CMK (cell line): ENCODE measurements at regions not wholly inside any gene's neighbourhood (a gene's known extent, or its start where the extent isn't known, plus 50 kb on each side); places are given as distances from the start of the nearest gene placed in this dataset.
"Not testable (repeated sequence)": the region's sequence is repeated elsewhere in the genome, so short reads cannot be mapped to it uniquely, and the experiment has no call there.

Experiments
- DNase-seq: peaks from one replicate; pipeline ENCODE4 v3.0.0-alpha.2; 2010; ENCODE audit warnings: low read depth

DNA sequence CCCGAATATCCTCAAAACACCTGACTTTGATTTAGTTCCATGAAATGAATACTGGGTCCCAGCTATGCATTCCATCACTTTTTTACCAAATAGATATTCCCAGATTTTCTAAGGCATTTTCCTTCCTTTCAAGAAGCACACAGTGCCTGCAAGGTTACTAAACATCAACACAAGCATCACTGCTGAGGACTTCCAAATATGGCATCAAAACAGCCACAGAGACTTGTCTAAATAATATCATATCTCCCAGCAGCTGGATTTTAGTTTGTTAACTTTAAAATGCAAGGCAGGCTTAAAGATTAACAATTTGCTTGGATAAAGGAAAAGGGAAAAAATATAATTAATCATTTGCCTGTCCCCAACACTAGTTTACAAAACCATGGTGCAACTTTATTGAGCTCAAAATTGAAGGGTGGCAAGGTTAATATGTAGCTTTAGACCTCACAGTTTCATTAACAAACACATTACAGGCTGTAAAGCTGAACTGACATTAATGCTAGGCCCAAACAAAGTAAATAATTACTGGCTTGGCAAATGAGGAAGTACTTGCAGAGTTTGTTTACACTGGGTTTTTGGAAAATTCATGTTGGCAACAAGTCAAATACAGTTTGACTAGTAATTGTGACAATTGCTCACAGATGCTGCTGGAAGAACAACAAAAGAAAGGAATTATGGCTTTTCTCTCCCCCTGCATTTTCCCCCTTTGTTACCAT, 401.7 kb upstream of the CDIN1 start:
- DNase-seq, result no peak

DNA sequence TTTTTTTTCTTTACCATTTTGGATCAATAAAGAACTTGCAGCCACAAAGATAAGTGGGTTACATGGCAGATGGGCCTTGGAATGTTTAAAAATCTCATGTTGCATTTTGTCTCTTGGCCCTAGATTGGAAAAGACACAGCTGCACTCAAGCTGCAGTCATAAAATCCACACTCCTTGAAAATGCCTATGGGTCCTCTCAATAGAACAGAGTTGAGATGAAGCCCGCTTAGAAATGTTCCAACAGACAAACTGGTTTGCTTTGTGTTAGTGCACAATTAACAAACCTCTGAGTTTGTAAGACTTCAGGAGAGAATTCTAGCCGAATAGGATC, 401.2 kb upstream of the CDIN1 start:
- no peak for DNase-seq

- DNase-seq, result no peak
Measured at GRCh38 chr15:36183201-36183600, 396.2 kb upstream of the CDIN1 start.

- no peak for DNase-seq
Measured at GRCh38 chr15:36185438-36185837, 394.0 kb upstream of the CDIN1 start.

DNA sequence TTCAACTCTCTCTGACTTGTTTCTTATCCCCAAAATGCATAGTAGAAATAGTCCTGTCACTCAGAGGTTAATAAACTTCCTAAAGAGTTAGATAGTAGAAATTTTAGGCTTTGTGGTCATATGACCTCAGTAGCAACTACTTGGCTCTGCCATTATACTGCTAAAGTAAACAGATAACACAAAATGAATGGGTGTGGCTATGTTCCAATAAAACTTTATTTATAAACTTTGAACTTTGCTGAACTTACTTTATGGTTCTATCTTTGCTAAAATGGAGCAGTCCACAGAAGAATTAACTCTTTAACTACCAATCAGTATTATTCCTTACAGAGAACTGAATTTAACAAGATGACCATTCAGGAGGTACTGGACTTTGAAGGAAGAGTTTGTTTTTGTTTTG, 393.6 kb upstream of the CDIN1 start:
- no peak for DNase-seq

DNA sequence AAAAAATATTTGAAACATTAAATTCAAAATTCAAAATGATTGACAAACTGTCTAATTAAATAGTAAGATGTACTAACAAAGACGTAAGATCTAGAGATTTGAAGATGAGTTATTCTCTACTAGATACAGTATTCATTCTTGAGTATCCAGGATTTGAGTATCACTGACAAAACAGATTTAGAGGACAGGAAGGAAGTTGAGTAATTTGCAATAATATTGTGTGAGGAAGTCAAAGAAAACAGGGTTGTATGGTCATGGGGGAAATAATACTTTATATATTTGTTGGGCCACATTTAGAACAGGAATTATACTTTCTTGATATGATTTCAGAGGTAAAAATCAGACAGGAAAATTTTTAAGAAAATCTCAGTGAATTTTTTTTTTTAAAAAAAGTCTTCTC, 393.1 kb upstream of the CDIN1 start:
- no peak for DNase-seq

GRCh38 chr15:36191459-36191858, 388.0 kb upstream of the CDIN1 start:
- DNase-seq, result no peak

GRCh38 chr15:36195361-36196007, 383.9 kb upstream of the CDIN1 start:
- DNase-seq, result not testable (repeated sequence)

DNA sequence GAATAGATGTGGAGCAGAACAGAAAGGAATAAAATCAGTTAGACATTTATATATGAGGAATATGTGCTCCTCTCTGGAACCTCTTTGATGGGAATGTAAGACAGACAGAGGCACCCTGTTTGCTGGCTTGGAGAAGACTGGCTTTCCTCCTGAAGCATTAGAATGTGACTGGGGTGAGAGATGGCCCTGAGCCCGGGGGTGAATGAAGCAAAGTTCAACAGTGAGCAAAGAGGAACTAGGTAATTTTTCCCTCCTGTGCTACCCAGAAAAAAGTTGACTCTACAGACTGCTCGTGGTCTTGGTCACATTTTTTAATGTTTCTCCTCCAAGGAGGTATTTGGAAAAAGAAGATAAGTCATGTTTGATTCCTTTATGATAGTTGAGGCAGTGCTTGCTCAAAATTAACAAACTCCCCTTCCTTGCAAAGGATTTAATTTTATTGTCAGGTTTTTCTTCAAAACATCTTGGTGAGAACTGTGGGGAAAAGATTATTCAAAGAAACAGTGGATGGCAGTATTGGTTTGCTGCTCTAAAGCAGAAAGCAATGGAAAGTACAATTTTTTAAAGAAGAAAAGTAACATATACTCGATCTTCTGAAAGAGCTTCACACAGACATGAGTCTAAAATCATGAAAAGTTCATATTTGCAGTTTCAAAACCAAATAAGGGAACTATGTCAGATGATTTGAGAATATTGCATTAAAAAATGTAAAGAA, 370.4 kb upstream of the CDIN1 start:
- no peak for DNase-seq

- no peak for DNase-seq
Measured at GRCh38 chr15:36210426-36210825, 369.0 kb upstream of the CDIN1 start.

DNA sequence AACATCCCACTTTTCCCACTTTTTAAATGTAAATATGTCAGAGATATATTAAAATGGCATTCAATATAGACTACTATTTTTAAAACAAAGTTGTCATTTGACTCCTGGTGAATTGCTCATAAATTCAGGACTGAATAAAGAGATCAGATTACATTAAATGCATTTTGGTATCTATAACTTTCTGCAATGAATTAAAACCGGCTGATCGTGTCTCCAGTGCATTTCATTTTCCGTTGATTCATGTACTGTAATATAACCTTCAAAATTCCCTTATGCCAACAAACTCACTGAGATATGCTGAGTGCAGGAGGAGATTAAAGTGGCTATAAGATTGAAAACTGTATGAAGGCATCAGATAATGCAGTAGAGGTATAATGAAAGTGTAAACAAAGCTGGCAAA, 361.1 kb upstream of the CDIN1 start:
- no peak for DNase-seq

DNA sequence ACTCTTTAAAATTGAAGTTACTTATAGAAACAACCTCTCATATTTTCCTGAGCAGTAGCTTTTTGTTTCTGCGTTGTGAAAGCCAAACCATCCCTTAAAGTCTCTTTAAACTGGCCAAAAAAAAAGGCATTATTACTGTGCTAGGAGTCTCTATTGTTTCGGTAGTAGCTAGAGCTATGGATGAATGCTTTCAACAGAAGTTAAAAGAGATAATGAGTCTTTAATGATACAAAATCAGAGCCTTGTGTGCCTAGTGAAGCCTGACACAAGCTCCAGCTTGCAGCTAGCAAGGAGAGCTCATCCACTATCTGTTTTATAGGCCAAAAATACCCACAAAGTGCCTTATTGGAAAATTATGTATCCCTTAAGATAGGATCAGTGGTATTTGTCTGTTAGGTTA, 360.4 kb upstream of the CDIN1 start:
- no peak for DNase-seq

DNA sequence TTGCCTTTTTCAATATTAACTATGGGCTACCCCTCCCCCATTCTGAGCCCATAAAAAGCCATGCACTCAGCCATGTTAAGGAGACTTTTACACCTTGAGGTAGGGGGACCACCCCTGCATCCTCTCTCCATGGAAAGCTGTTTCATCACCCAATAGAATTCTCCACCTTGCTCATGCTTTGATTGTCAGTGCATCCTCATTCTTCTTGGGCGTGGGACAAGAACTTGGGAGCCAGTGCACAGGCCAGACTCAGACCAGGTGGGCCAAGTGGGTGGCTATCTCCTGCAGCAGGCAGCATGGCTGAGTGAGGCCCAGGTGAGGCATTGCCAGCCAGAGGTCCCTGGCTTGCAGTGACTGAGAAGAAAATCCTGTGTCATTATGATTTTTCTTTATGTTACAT, 357.4 kb upstream of the CDIN1 start:
- DNase-seq, result no peak

DNA sequence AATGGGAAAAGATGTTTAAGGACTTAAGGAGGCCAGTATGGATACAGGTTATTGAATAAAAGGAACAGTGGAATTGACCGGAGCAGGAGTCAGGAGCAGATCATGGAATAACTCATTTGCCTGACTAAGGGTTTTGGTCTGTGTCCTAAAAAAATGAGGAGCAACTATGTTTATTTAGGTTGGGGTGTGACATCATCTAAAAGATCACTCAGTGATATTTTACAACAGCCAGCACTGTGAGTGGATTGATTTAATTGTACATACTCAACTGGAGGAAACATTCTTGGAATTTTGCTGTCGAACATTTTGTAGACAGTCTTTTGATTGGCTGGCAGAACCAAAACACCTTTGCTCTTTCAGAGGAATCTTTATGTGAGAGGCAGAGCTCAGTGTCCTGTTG, 348.6 kb upstream of the CDIN1 start:
- DNase-seq, result no peak

- DNase-seq, result no peak
Measured at GRCh38 chr15:36232491-36232890, 346.9 kb upstream of the CDIN1 start.

GRCh38 chr15:36234743-36235142, 344.7 kb upstream of the CDIN1 start:
- DNase-seq, result no peak

DNA sequence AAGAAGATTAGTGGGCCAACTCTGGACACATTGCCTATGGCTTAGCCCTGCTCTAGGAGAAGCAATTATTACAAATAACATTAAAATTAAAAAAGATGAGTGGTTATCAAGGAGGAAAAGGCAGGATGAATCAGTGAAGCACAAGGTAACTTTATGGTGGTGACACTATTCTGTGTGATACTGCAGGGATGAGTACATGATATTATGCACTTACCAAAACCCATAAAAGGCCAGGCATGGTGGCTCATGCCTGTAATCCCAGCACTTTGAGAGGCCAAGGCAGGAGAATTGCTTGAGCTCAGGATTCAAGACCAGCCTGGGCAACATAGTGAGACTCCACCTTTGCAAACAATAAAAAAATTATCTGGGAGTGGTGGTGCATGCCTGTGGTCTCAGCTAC, 344.3 kb upstream of the CDIN1 start:
- no peak for DNase-seq

DNA sequence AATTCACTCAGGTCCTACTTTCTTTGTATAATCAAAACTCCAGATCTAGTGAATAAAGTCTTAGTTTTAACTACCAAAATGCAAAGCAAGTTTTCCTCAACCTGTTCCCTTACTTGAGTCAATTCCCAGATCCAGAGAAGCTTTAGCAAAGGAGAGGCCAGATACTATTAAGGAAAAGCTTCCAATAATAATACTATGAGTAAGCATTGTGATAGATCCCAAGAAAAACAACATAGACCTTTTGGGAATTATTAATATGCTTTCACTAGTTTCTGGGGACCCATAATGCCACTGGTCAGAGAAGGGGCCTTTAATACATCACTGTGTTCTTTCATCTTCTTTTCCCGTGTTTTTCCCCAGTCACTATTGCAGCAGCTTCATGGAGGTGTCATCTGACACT, 339.9 kb upstream of the CDIN1 start:
- DNase-seq, result no peak

GRCh38 chr15:36251450-36251849, 328.0 kb upstream of the CDIN1 start:
- DNase-seq, result no peak

DNA sequence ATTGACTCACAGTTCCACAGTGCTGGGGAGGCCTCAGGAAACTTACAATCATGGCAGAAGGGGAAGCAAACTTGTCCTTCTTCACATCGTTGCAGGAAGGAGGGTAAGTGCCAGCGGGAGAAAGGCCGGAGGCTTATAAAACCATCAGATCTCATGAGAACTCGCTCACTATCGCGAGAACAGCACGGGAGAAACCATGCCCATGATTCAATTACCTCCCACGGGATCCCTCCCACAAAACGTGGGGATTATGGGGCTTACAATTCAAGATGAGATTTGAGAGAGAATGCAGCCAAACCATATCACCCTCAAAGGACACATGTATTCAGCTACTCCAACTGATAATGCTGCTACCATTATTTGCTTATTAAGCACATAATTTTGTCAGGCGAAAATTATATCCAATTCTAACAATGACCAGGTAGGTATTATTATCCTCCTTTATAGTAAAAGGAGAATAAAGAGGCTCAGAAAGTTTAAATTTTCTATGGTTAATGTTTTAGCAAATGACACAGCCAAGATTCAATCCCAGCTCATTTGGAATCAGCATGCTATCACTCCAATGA, 327.2 kb upstream of the CDIN1 start:
- DNase-seq, result no peak

DNA sequence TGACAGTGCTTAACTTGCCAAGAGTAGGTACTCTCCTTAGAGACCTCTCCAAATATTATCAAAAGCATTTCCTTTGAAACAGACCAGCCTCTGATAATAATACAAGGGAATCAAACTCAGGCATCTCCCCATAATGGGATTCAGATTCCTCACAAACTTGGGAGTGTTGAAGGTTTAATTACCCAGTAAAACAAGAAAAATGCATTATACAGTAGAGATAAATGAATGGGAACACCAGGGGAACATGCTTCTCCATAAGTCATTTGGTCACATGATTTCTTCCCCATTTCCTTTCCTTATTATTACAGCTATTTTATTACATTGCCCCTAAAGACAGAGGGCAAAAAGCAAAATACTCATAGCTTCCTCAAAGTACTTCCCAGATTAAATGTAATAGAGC, 325.0 kb upstream of the CDIN1 start:
- DNase-seq, result no peak

DNA sequence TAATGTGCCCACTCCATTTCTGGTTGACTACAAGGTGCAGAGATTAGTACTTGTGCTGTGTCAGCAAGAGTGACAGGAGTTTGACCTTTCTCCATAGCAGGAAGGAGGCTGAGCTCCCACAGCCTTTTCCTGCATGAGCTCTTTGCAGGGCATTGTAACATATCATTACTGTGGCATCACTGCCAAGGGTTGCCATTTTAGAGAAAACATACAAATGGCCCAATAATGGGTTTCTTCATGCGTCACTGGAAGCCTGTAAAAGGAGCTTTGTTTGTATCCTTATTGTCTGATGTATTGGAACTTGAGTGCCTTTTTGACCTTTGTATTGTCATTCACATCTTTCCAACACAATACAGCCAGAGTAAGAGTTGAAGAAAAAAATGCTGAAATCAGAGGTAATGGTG, 323.0 kb upstream of the CDIN1 start:
- no peak for DNase-seq

GRCh38 chr15:36263666-36264065, 315.8 kb upstream of the CDIN1 start:
- no peak for DNase-seq
